Ishikawa (cell line): ENCODE measurements at regions not wholly inside any gene's neighbourhood (a gene's known extent, or its start where the extent isn't known, plus 50 kb on each side); places are given as distances from the start of the nearest gene placed in this dataset.

Experiments
- NFIC ChIP-seq: IDR thresholded peaks from 2 replicates; pipeline ENCODE4 v1.6.1; 2012
- RAD21 ChIP-seq: IDR thresholded peaks from 2 replicates; pipeline ENCODE4 v1.6.1; 2012; ENCODE audit warnings: low read depth
- TAF1 ChIP-seq: IDR thresholded peaks from 2 replicates; pipeline ENCODE4 v1.6.1; 2012; ENCODE audit warnings: low read depth, mild to moderate bottlenecking
- ZBTB7A ChIP-seq: IDR thresholded peaks from 2 replicates; pipeline ENCODE4 v1.6.1; 2012; ENCODE audit warnings: low read depth
- TF ChIP-seq, protein P1 (sequence below): IDR thresholded peaks from 2 replicates; pipeline ENCODE4 v1.6.1; 2012

DNA sequence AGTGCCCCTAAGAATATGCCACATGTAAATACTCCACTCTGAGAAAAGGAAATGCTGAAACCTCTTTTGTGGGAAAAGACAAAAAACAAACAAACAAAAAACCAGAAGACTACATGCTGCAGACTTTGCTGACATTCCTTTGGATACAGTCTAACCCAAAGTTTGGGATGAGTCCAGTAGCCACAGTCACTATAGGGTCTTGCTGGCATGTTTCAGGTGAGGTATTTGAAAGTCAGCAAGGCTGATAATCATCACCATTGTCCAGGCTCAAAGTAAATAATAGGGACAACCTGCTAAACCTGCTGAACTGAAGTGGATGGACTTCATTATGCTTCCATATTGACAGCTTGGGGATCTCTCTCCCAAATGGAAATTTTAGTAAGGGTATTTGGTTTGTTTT, 1087.0 kb upstream of the LRRTM3 start:
- no peak for TF ChIP-seq TAF1
- TF ChIP-seq, protein P1, sequence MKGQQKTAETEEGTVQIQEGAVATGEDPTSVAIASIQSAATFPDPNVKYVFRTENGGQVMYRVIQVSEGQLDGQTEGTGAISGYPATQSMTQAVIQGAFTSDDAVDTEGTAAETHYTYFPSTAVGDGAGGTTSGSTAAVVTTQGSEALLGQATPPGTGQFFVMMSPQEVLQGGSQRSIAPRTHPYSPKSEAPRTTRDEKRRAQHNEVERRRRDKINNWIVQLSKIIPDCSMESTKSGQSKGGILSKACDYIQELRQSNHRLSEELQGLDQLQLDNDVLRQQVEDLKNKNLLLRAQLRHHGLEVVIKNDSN = no peak
- no peak for TF ChIP-seq RAD21
- no peak for TF ChIP-seq ZBTB7A
- TF ChIP-seq NFIC = no peak
